ENCODE measurements at regions not wholly inside any gene's neighbourhood (a gene's known extent, or its start where the extent isn't known, plus 50 kb on each side); places are given as distances from the start of the nearest gene placed in this dataset.
"Not testable (repeated sequence)": the region's sequence is repeated elsewhere in the genome, so short reads cannot be mapped to it uniquely, and the experiment has no call there.

GRCh38 chr16:17001471-17001870 is 469.3 kb downstream of the XYLT1 start:
- TF ChIP-seq CTCF (IDR thresholded peaks at IDR 0.05; ENCODE audit: insufficient read depth, missing control alignments), result no peak
- DNase-seq (ENCODE audit: insufficient read length, low spot score) (no peak), FAIRE-seq (no peak)

GRCh38 chr16:17002565-17002964 is 468.2 kb downstream of the XYLT1 start:
- FAIRE-seq, result no peak

GRCh38 chr16:17005963-17006362 is 464.8 kb downstream of the XYLT1 start:
- not testable (repeated sequence) for FAIRE-seq; DNase-seq (ENCODE audit: insufficient read length, low spot score)

More at GRCh38 chr16:17002565-17002964, 468.2 kb downstream of the XYLT1 start:
- DNase-seq (ENCODE audit: insufficient read length, low spot score), result no peak
- no peak for TF ChIP-seq CTCF (IDR thresholded peaks at IDR 0.05; ENCODE audit: insufficient read depth, missing control alignments)

GRCh38 chr16:17011712-17012111 is 459.0 kb downstream of the XYLT1 start:
- FAIRE-seq (no peak), DNase-seq (ENCODE audit: insufficient read length, low spot score) (no peak)
- TF ChIP-seq CTCF (IDR thresholded peaks at IDR 0.05; ENCODE audit: insufficient read depth, missing control alignments), result no peak

GRCh38 chr16:17013038-17013437 is 457.7 kb downstream of the XYLT1 start:
- no peak for FAIRE-seq
- TF ChIP-seq CTCF (IDR thresholded peaks at IDR 0.05; ENCODE audit: insufficient read depth, missing control alignments), result no peak
- no peak for DNase-seq (ENCODE audit: insufficient read length, low spot score)

GRCh38 chr16:17014484-17015121 is 456.2 kb downstream of the XYLT1 start:
- no peak for TF ChIP-seq CTCF (IDR thresholded peaks at IDR 0.05; ENCODE audit: insufficient read depth, missing control alignments)
- no peak for DNase-seq (ENCODE audit: insufficient read length, low spot score)
- FAIRE-seq, result no peak

GRCh38 chr16:17015702-17016101 is 455.1 kb downstream of the XYLT1 start:
- TF ChIP-seq CTCF (IDR thresholded peaks at IDR 0.05; ENCODE audit: insufficient read depth, missing control alignments), result no peak
- FAIRE-seq (no peak), DNase-seq (ENCODE audit: insufficient read length, low spot score) (no peak)

GRCh38 chr16:17017442-17017841 is 453.3 kb downstream of the XYLT1 start:
- TF ChIP-seq CTCF (IDR thresholded peaks at IDR 0.05; ENCODE audit: insufficient read depth, missing control alignments), result no peak
- DNase-seq (ENCODE audit: insufficient read length, low spot score) (no peak), FAIRE-seq (no peak)

Measured in D721Med (cell line).